Panc1 (cell line): ENCODE measurements at regions not wholly inside any gene's neighbourhood (a gene's known extent, or its start where the extent isn't known, plus 50 kb on each side); places are given as distances from the start of the nearest gene placed in this dataset.

ENCODE experiments used
- ATAC-seq: fragments of 200-7000 bp; cut with Tn5 transposase; 2 replicates; pipeline ENCODE4 v1.9.1; 2020; ENCODE audit warnings: mild to moderate bottlenecking, moderate library complexity
- BruUV-seq: library from RNA; stranded (reverse); fragments of 400-500 nt; replicated peaks from 2 replicates; lab custom pipeline; 2021; lab: Mats Ljungman, UMichigan
- CTCF ChIA-PET: fragments of 300-600 bp; sonication (Branson Sonifier 250); formaldehyde crosslinking; loops from one replicate; lab custom pipeline; 2022; ENCODE audit warnings: antibody characterized with exemption; lab: Charles Lee
- POLR2A ChIA-PET: fragments of 300-600 bp; sonication (Branson Sonifier 250); formaldehyde crosslinking; loops from one replicate; lab custom pipeline; 2022; ENCODE audit warnings: antibody characterized with exemption; lab: Charles Lee
- DNase-seq: peaks from one replicate; pipeline ENCODE4 v3.0.0-alpha.2; 2010; ENCODE audit warnings: low read depth, low spot score
- H3K27ac ChIP-seq: 2 replicates; pipeline ENCODE4 v1.5.1; 2011; ENCODE audit warnings: mild to moderate bottlenecking, low read length, inconsistent platforms
- H3K27me3 ChIP-seq: fragments of 200-500 bp; sonication (Bioruptor generic); 2 replicates; pipeline ENCODE4 v1.6.0; 2014; ENCODE audit warnings: low read length, inconsistent platforms; ENCODE audit not compliant: control insufficient read depth, insufficient read depth
- H3K36me3 ChIP-seq: fragments of 200-500 bp; sonication (Bioruptor generic); 2 replicates; pipeline ENCODE4 v1.5.1; 2014; ENCODE audit warnings: inconsistent platforms, mild to moderate bottlenecking, low read length, moderate library complexity; ENCODE audit not compliant: control insufficient read depth, insufficient read depth
- H3K4me1 ChIP-seq: 2 replicates; pipeline ENCODE4 v1.5.1; 2011; ENCODE audit warnings: inconsistent platforms, mild to moderate bottlenecking, low read length, moderate library complexity; ENCODE audit not compliant: control insufficient read depth, insufficient read depth
- H3K4me3 ChIP-seq, 2 experiments: 2 replicates each; pipeline ENCODE4 v1.5.1; 2011 to 2012; ENCODE audit warnings: low read depth in 2 of 2, low read length in 2 of 2, mild to moderate bottlenecking in 2 of 2, inconsistent platforms in 1 of 2, moderate library complexity in 1 of 2
- H3K9me3 ChIP-seq: fragments of 200-500 bp; sonication (Bioruptor generic); 2 replicates; pipeline ENCODE4 v1.5.1; 2014; ENCODE audit warnings: low read depth, mild to moderate bottlenecking, inconsistent platforms, low read length, moderate library complexity; ENCODE audit not compliant: control insufficient read depth, insufficient read depth
- CTCF ChIP-seq: fragments of 450-650 bp; IDR thresholded peaks from 2 replicates; pipeline ENCODE4 v1.5.1; 2017; ENCODE audit warnings: mild to moderate bottlenecking
- POLR2AphosphoS5 ChIP-seq: IDR thresholded peaks from 2 replicates; pipeline ENCODE4 v1.6.1; 2012; ENCODE audit warnings: mild to moderate bottlenecking, low read depth, low read length, moderate library complexity
- REST ChIP-seq, 2 experiments: IDR thresholded peaks; 2 replicates each; pipeline ENCODE4 v1.6.1; 2011 to 2012; ENCODE audit warnings: low read depth in 2 of 2, control low read depth in 1 of 2, low read length in 1 of 2, mild to moderate bottlenecking in 1 of 2, moderate library complexity in 1 of 2; ENCODE audit not compliant: insufficient read depth in 1 of 2
- SIN3A ChIP-seq: IDR thresholded peaks from 2 replicates; pipeline ENCODE4 v1.6.1; 2012; ENCODE audit warnings: low read depth, mild to moderate bottlenecking, low read length, moderate library complexity, borderline replicate concordance; ENCODE audit not compliant: insufficient read depth
- TCF7L2 ChIP-seq: IDR thresholded peaks from 2 replicates; pipeline ENCODE4 v1.6.1; 2011; ENCODE audit warnings: mild to moderate bottlenecking, low read depth, low read length, inconsistent platforms
- in situ Hi-C: cut with HindIII; loops from 2 replicates; pipeline ENCODE4 v1.10.0; 2016; ENCODE audit warnings: low sequenced_read_pairs, low pct_unique_long_range_greater_than_20kb
- intact Hi-C: fragments of 100-400 bp; cut with micrococcal nuclease; formaldehyde crosslinking; loops from one replicate; pipeline ENCODE4 v1.10.0; 2022; ENCODE audit not compliant: unreplicated experiment

GRCh38 chr1:29673669-29674626 is 437.6 kb downstream of the PTPRU start:
- DNase-seq (no peak), ATAC-seq (no peak)
- no peak overlapping the region for H3K27ac ChIP-seq
- in situ Hi-C loops (no loop called here), intact Hi-C loops (no loop called here)
- no peaks in the 10 kb centered on the region for H3K36me3 ChIP-seq
- BruUV-seq: no TSS peak
- H3K4me3 ChIP-seq: no peak overlapping the region
- H3K27me3 ChIP-seq: no peaks in the 10 kb centered on the region
- H3K9me3 ChIP-seq: no peaks in the 10 kb centered on the region
- CTCF ChIA-PET: no interaction called here
- TF ChIP-seq SIN3A (no peak), REST (IDR thresholded peaks at IDR 0.05; ENCODE audit: insufficient read depth in 1 of 2, low read depth in 2 of 2, low read length in 1 of 2) (no peak), CTCF (no peak), POLR2AphosphoS5 (no peak), TCF7L2 (no peak)
- POLR2A ChIA-PET: no interaction called here
- no peaks in the 10 kb centered on the region for H3K4me1 ChIP-seq

GRCh38 chr1:29673228-29673500 is 436.8 kb downstream of the PTPRU start:
- no peak for DNase-seq
- Histone ChIP-seq H3K9me3 (no peaks in the 10 kb centered on the region), H3K4me1 (no peaks in the 10 kb centered on the region), H3K27me3 (peaks cover 2% of the 10 kb centered on the region), H3K4me3 (no peak overlapping the region), H3K36me3 (no peaks in the 10 kb centered on the region), H3K27ac (no peak overlapping the region)
- in situ Hi-C loops (no loop called here), intact Hi-C loops (no loop called here)
- CTCF ChIA-PET: no interaction called here
- BruUV-seq: no TSS peak
- ATAC-seq: no peak
- POLR2A ChIA-PET: no interaction called here
- TF ChIP-seq CTCF (no peak), POLR2AphosphoS5 (no peak), REST (IDR thresholded peaks at IDR 0.05; ENCODE audit: insufficient read depth in 1 of 2, low read depth in 2 of 2, low read length in 1 of 2) (no peak), TCF7L2 (no peak), SIN3A (no peak)
